H1 (cell line): ENCODE measurements at regions not wholly inside any gene's neighbourhood (a gene's known extent, or its start where the extent isn't known, plus 50 kb on each side); places are given as distances from the start of the nearest gene placed in this dataset.
A peak's percentile ranks its signal among the peaks of the same experiment; 100 is the strongest.

ENCODE experiments used
- CTCF ChIA-PET: fragments of 300-600 bp; sonication (Branson Sonifier 250); formaldehyde crosslinking; loops from one replicate; lab custom pipeline; 2021; ENCODE audit not compliant: partially characterized antibody; lab: Charles Lee
- POLR2A ChIA-PET: fragments of 300-600 bp; sonication (Branson Sonifier 250); formaldehyde crosslinking; loops from one replicate; lab custom pipeline; 2021; ENCODE audit warnings: inconsistent platforms; ENCODE audit not compliant: partially characterized antibody; lab: Charles Lee
- DNase-seq, 2 experiments: peaks; one replicate each; pipeline versions ENCODE4 v3.0.0 to v3.0.0-alpha.2; 2010 to 2022; ENCODE audit warnings: low spot score in 2 of 2, low read depth in 1 of 2, mixed read lengths in 1 of 2
- FAIRE-seq: peaks from 2 replicates; lab custom pipeline; 2011; peaks lifted over from hg19 to GRCh38; lab: Jason Lieb, UNC
- H2AFZ ChIP-seq: 2 replicates; pipeline ENCODE4 v1.8.1; 2012; ENCODE audit warnings: low read length, inconsistent platforms
- H2AK5ac ChIP-seq: 2 replicates; pipeline ENCODE4 v1.6.1; 2013; ENCODE audit warnings: low read depth, low read length
- H2BK120ac ChIP-seq: replicated peaks from 2 replicates; pipeline ENCODE3; 2013; ENCODE audit warnings: low read depth, low read length, inconsistent platforms
- H2BK12ac ChIP-seq: 2 replicates; pipeline ENCODE4 v1.6.1; 2013; ENCODE audit warnings: low read depth, low read length
- H2BK15ac ChIP-seq: 2 replicates; pipeline ENCODE4 v1.6.1; 2013; ENCODE audit warnings: low read length
- H2BK20ac ChIP-seq: 2 replicates; pipeline ENCODE4 v1.6.1; 2013; ENCODE audit warnings: low read length
- H2BK5ac ChIP-seq: 2 replicates; pipeline ENCODE4 v1.6.1; 2013; ENCODE audit warnings: low read depth, low read length
- H3K14ac ChIP-seq: 2 replicates; pipeline ENCODE4 v1.6.1; 2013; ENCODE audit warnings: inconsistent platforms; ENCODE audit not compliant: insufficient read length
- H3K18ac ChIP-seq: 2 replicates; pipeline ENCODE4 v1.6.1; 2013; ENCODE audit warnings: low read length; ENCODE audit errors: extremely low read depth
- H3K23ac ChIP-seq: 2 replicates; pipeline ENCODE4 v1.6.1; 2013; ENCODE audit warnings: inconsistent platforms; ENCODE audit not compliant: insufficient read length
- H3K23me2 ChIP-seq: 2 replicates; pipeline ENCODE4 v1.6.1; 2013; ENCODE audit warnings: low read depth, low read length
- H3K27ac ChIP-seq: 2 replicates; pipeline ENCODE4 v1.6.1; 2011; ENCODE audit warnings: low read depth, low read length, inconsistent platforms
- H3K27me3 ChIP-seq, 4 experiments: replicated peaks in 1 of 4; 1 replicate in 1 of 4; 2 replicates in 3 of 4; pipeline versions ENCODE4 v1.6.1 to v1.8.1; 2011 to 2013; ENCODE audit warnings: low read length in 3 of 4, mild to moderate bottlenecking in 3 of 4, inconsistent platforms in 2 of 4, mixed read lengths in 2 of 4, moderate library complexity in 1 of 4; ENCODE audit not compliant: control insufficient read depth in 3 of 4, insufficient read depth in 3 of 4; ENCODE audit errors: extremely low read depth in 1 of 4
- H3K36me3 ChIP-seq, 4 experiments: 2 replicates each; pipeline versions ENCODE4 v1.6.1 to v1.8.1; 2011 to 2013; ENCODE audit warnings: mild to moderate bottlenecking in 4 of 4, low read length in 3 of 4, moderate library complexity in 2 of 4, control low read depth in 1 of 4, inconsistent platforms in 1 of 4; ENCODE audit not compliant: insufficient read depth in 4 of 4, control insufficient read depth in 2 of 4
- H3K4ac ChIP-seq: replicated peaks from 2 replicates; pipeline ENCODE3; 2013; ENCODE audit warnings: low read length, low read depth, mixed read lengths, inconsistent platforms; ENCODE audit not compliant: insufficient read length
- H3K4me1 ChIP-seq, 4 experiments: replicated peaks in 1 of 4; 1 replicate in 1 of 4; 2 replicates in 3 of 4; pipeline versions ENCODE4 v1.6.1 to v1.8.1; 2011 to 2013; ENCODE audit warnings: low read length in 3 of 4, inconsistent platforms in 2 of 4, mixed read lengths in 1 of 4; ENCODE audit not compliant: insufficient read depth in 4 of 4, control insufficient read depth in 3 of 4
- H3K4me2 ChIP-seq, 2 experiments: 2 replicates each; pipeline versions ENCODE4 v1.6.1 to v1.8.1; 2011 to 2013; ENCODE audit warnings: low read depth in 2 of 2, low read length in 2 of 2, control low read depth in 1 of 2, inconsistent platforms in 1 of 2, mild to moderate bottlenecking in 1 of 2; ENCODE audit not compliant: insufficient read depth in 1 of 2
- H3K4me3 ChIP-seq, 4 experiments: fragments of 200-600, 300-600 bp in 1 of 4; sonication (generic), shearing (Covaris generic), sonication (Bioruptor Twin) in 1 of 4; 2 replicates each; pipeline versions ENCODE4 v1.5.1 to v1.8.1; 2011 to 2016; ENCODE audit warnings: low read length in 4 of 4, low read depth in 3 of 4, control low read depth in 2 of 4, inconsistent platforms in 2 of 4, mild to moderate bottlenecking in 2 of 4, mixed read lengths in 1 of 4, moderate library complexity in 1 of 4; ENCODE audit not compliant: insufficient read depth in 2 of 4; ENCODE audit errors: extremely low read depth in 1 of 4
- H3K56ac ChIP-seq: replicated peaks from 2 replicates; pipeline ENCODE3; 2013; ENCODE audit warnings: low read depth, mild to moderate bottlenecking, mixed read lengths, low read length, inconsistent platforms; ENCODE audit not compliant: insufficient read length
- H3K79me1 ChIP-seq: 2 replicates; pipeline ENCODE4 v1.6.1; 2013; ENCODE audit warnings: low read depth, low read length, control low read depth
- H3K79me2 ChIP-seq, 2 experiments: 2 replicates each; pipeline versions ENCODE4 v1.6.1 to v1.8.1; 2012 to 2013; ENCODE audit warnings: low read length in 2 of 2, mild to moderate bottlenecking in 2 of 2, inconsistent platforms in 1 of 2; ENCODE audit not compliant: insufficient read depth in 2 of 2, control insufficient read depth in 1 of 2
- H3K9ac ChIP-seq, 4 experiments: replicated peaks in 1 of 4; 1 replicate in 1 of 4; 2 replicates in 3 of 4; pipeline versions ENCODE4 v1.6.1 to v1.8.1; 2011 to 2013; ENCODE audit warnings: low read depth in 3 of 4, low read length in 3 of 4, control low read depth in 2 of 4, mild to moderate bottlenecking in 2 of 4, moderate library complexity in 2 of 4, inconsistent platforms in 1 of 4; ENCODE audit errors: extremely low read depth in 1 of 4
- H3K9me3 ChIP-seq, 2 experiments: 2 replicates each; pipeline versions ENCODE4 v1.6.1 to v1.8.1; 2012 to 2013; ENCODE audit warnings: mild to moderate bottlenecking in 2 of 2, moderate library complexity in 2 of 2, control low read depth in 1 of 2, inconsistent platforms in 1 of 2, low read depth in 1 of 2, low read length in 1 of 2, mixed read lengths in 1 of 2; ENCODE audit not compliant: insufficient read depth in 2 of 2
- H4K20me1 ChIP-seq, 2 experiments: replicated peaks in 1 of 2; 2 replicates each; pipeline versions ENCODE3 to v1.8.1; 2011 to 2013; ENCODE audit warnings: inconsistent platforms in 2 of 2, low read length in 2 of 2, mild to moderate bottlenecking in 1 of 2; ENCODE audit not compliant: insufficient read depth in 2 of 2, control insufficient read depth in 1 of 2
- H4K5ac ChIP-seq: 2 replicates; pipeline ENCODE4 v1.6.1; 2013; ENCODE audit warnings: low read length, low read depth, mixed read lengths, inconsistent platforms; ENCODE audit not compliant: insufficient read length
- H4K8ac ChIP-seq: 2 replicates; pipeline ENCODE4 v1.8.0; 2013; ENCODE audit warnings: mild to moderate bottlenecking, moderate library complexity, low read length, inconsistent platforms; ENCODE audit not compliant: insufficient read depth; ENCODE audit errors: extremely low read depth
- H4K91ac ChIP-seq: replicated peaks from 2 replicates; pipeline ENCODE3; 2013; ENCODE audit warnings: low read length, mixed read lengths, inconsistent platforms; ENCODE audit not compliant: insufficient read length
- CEBPB ChIP-seq: IDR thresholded peaks from 2 replicates; pipeline ENCODE4 v1.6.1; 2012; ENCODE audit warnings: low read depth, low read length
- MAFK ChIP-seq: IDR thresholded peaks from 2 replicates; pipeline ENCODE4 v1.6.1; 2012; ENCODE audit warnings: low read depth, mild to moderate bottlenecking, improper control_type of control experiment, low read length
- NANOG ChIP-seq: IDR thresholded peaks from 2 replicates; pipeline ENCODE4 v1.6.1; 2011; ENCODE audit warnings: low read length, low read depth, mild to moderate bottlenecking, inconsistent platforms; ENCODE audit not compliant: insufficient read depth, poor library complexity, severe bottlenecking
- NRF1 ChIP-seq: IDR thresholded peaks from 2 replicates; pipeline ENCODE4 v1.6.1; 2011; ENCODE audit warnings: mild to moderate bottlenecking, low read depth, low read length, improper control_type of control experiment
- RFX5 ChIP-seq: IDR thresholded peaks from 2 replicates; pipeline ENCODE4 v1.6.1; 2011; ENCODE audit warnings: low read depth, low read length, improper control_type of control experiment, borderline replicate concordance
- RNF2 ChIP-seq: fragments of 200-900, 300-1000 bp; sonication (generic); IDR thresholded peaks from 2 replicates; pipeline ENCODE4 v1.7.1; 2016; ENCODE audit warnings: borderline replicate concordance, low read depth, mild to moderate bottlenecking, antibody characterized with exemption, low read length; ENCODE audit not compliant: poor library complexity, severe bottlenecking; ENCODE audit errors: missing control alignments
- SRF ChIP-seq: IDR thresholded peaks from 2 replicates; pipeline ENCODE4 v1.6.1; 2011; ENCODE audit warnings: mild to moderate bottlenecking, low read depth, low read length, moderate library complexity
- YY1 ChIP-seq: IDR thresholded peaks from 2 replicates; pipeline ENCODE4 v1.6.1; 2011; ENCODE audit warnings: low read depth, mild to moderate bottlenecking, low read length
- WGBS, 2 experiments: shearing (Covaris generic) in 1 of 2; methylation state at CpG; one replicate each; pipeline versions ENCODE4 v1.1.6 to v1.1.7; 2013 to 2015; ENCODE audit warnings: low lambda C conversion rate in 2 of 2, mixed read lengths in 2 of 2, inconsistent platforms in 1 of 2, low coverage in 1 of 2, missing lambda C conversion rate in 1 of 2; ENCODE audit not compliant: insufficient replicate concordance in 2 of 2, insufficient coverage in 1 of 2, insufficient read length in 1 of 2; ENCODE audit errors: extremely low coverage in 1 of 2, missing lambda C conversion rate in 1 of 2; 5-methylcytosine and 5-hydroxymethylcytosine counted together

GRCh38 chr10:130550952-130551674 lies 414.9 kb downstream of the GLRX3 start:
- H4K20me1 ChIP-seq: no peaks in the 10 kb centered on the region
- H4K91ac ChIP-seq: no peak overlapping the region
- no peak overlapping the region for H3K23ac ChIP-seq
- DNase-seq: no peak
- no peak overlapping the region for H3K4me3 ChIP-seq
- ChIA-PET CTCF (interaction anchor here (0.6 to 1.2 kb wide), 2 partner anchors 42 to 129 kb away, joined by 3 to 4 read pairs; no protein-coding TSS in a partner anchor), POLR2A (no interaction called here)
- no peaks in the 10 kb centered on the region for H3K36me3 ChIP-seq
- 0 out of 2 replicates have a peak overlapping the region, but pooled peaks have one; percentile 16 for H4K8ac ChIP-seq
- no peak overlapping the region for H3K14ac ChIP-seq
- H2BK120ac ChIP-seq: no peak overlapping the region
- no peaks in the 10 kb centered on the region for H3K79me2 ChIP-seq
- H3K79me1 ChIP-seq: no peaks in the 10 kb centered on the region
- no peak overlapping the region for H2BK12ac ChIP-seq
- H2BK15ac ChIP-seq: no peak overlapping the region
- no peak for TF ChIP-seq YY1
- TF ChIP-seq RNF2: no peak
- TF ChIP-seq RFX5: no peak
- TF ChIP-seq SRF: no peak
- TF ChIP-seq CEBPB: no peak
- no peak for TF ChIP-seq NRF1
- TF ChIP-seq NANOG: no peak
- no peak for TF ChIP-seq MAFK
- H3K4me2 ChIP-seq: no peak overlapping the region
- H3K9me3 ChIP-seq: no peaks in the 10 kb centered on the region
- no peak for FAIRE-seq
- H3K27ac ChIP-seq: no peak overlapping the region
- no peak overlapping the region for H3K18ac ChIP-seq
- H3K4ac ChIP-seq: no peak overlapping the region
- no peak overlapping the region for H2BK5ac ChIP-seq
- H3K27me3 ChIP-seq: no peaks in the 10 kb centered on the region
- H2BK20ac ChIP-seq: no peak overlapping the region
- no peak overlapping the region for H3K9ac ChIP-seq
- no peak overlapping the region for H2AFZ ChIP-seq
- WGBS, 2 experiments: 95% methylated on average over 18 of the region's 21 CpGs; no CpG with 5 or more reads in 1 of the 2 experiments
- H3K23me2 ChIP-seq: no peaks in the 10 kb centered on the region
- no peak overlapping the region for H3K56ac ChIP-seq
- H4K5ac ChIP-seq: no peak overlapping the region
- H3K4me1 ChIP-seq: no peaks in the 10 kb centered on the region
- H2AK5ac ChIP-seq: no peak overlapping the region
